ENCODE measurements at regions not wholly inside any gene's neighbourhood (a gene's known extent, or its start where the extent isn't known, plus 50 kb on each side); places are given as distances from the start of the nearest gene placed in this dataset.

- TF ChIP-seq CTCF (IDR thresholded peaks at IDR 0.05) (no peak), POLR2A (IDR thresholded peaks at IDR 0.05) (no peak)
These were observed 299.2 kb upstream of the CDH4 start for GRCh38 chr20:60952861-60953260.

Data from lower leg skin (tissue), 3 donors.